ENCODE measurements at regions not wholly inside any gene's neighbourhood (a gene's known extent, or its start where the extent isn't known, plus 50 kb on each side); places are given as distances from the start of the nearest gene placed in this dataset.

DNA sequence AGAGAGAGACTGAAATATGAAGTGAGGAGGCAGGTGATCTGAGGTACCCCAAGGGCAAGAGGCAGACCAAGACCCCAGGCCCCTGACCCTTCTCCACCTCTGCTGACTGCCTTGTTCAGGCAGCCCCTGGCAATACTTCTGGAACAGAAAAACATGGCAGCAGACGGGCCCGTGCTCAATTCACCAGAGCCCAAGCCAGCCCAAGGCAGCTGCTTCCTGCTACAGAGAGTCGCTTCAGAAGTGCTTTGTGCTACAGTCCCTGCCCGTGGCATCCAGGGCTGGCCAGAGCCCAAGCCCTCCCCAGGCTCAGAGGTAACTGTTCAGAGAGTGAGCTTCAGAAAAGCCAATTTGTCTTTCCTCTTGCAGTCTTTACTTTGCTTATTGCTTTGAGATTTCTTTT lies 151.4 kb upstream of the FSTL4 start:
- DNase-seq (ENCODE audit: low read depth) = no peak

DNA sequence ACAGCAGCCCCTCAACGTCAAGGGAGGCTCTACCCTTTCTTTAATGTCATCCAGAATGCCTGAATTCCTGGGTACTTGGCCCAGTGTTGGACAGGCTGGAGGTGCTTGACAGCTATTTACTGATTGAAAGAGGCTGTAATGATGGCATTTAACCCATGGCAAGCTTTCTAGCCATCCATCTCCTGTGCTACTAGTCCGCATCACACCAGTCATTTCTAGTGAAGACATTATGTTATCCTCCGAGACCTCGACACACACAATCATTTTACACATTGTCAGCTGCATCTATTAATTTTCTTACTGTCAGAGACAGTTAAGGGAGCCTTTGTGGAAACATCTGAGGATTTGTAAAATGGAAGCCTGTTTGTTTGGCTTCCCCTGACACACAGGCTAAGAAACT lies 149.3 kb upstream of the FSTL4 start:
- DNase-seq (ENCODE audit: low read depth) = no peak

DNA sequence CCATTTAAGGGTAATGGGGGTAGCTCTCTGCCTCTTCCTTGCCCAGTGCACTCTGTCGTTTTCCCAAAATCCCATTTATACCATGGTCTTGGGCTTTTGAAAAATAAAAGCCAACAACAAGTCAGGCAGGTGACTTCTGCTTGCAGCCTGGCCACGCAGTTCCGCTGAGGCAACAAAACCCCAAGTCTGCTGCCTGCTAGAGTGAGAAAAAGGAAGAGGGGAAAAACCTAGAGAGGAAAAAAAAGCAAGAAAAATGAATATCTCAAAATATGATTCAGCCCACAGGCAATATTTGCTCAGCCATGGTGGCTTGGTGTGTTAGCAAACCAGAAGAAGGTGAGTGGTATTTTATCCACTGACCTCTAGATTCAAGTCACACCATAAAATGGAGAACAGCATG lies 148.2 kb upstream of the FSTL4 start:
- no peak for DNase-seq (ENCODE audit: low read depth)

DNA sequence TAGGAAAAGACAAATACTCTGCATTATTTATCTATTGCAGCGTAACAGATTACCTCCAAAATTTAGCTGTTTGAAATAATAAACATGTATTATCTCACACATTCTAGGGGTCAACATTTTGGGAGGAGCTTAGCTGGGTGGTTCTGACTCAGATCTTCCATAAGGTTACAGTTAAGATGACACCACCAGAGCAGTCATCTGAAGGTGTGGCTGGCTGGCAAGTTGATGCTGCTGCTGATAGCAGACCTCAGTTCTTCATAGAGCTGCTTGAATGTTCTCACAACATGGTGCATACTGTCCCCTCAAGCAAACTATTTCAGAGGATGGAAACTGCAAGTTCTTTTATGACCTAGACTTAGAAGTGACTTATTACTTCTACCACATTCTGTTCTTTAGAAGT lies 146.3 kb upstream of the FSTL4 start:
- no peak for DNase-seq (ENCODE audit: low read depth)

DNA sequence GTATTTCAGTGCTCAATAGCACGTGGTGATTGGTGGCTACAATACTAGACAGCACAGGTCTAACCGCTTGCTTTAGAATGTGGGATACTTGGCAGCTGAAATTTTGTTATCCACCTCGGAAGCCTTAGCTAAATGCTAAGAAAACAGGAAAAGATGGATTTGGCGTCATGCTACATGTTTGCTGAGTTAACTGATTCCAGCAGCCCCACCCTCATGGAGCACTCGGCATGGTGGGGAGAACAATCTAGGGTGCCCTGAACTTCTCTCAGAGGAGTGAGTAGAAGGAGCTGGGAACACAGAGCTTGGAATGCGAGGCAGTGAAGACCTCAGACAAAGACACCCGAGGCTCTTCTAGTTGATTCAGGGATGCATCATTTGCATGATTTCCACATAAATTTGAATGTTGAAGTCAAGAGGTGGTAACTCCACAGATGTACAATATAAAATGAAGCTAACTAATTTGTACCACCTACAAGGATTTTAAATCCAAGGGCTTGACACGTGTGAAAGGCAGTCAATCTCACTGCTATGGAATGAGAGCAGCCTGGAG lies 145.1 kb upstream of the FSTL4 start:
- DNase-seq (ENCODE audit: low read depth) = no peak

DNA sequence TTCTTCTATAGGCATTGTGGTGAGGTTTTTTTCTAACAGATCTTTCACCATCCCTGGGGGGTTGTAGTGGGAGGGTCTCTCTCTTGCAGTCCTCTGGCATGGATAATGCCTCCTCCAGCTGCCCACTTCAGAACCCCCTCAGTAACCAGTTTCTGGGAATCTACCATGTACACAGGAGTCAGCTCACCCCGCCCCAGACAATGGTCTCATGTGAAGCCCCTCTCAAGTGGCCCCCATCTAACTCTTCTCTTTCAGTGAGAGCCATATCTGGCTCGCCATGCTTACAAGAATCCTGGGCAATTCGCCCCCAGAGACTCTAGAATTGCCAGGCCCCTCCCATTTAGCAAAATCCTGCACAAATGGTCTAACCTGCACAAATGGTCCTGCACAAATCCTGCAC lies 144.4 kb upstream of the FSTL4 start:
- DNase-seq (ENCODE audit: low read depth) = no peak

DNA sequence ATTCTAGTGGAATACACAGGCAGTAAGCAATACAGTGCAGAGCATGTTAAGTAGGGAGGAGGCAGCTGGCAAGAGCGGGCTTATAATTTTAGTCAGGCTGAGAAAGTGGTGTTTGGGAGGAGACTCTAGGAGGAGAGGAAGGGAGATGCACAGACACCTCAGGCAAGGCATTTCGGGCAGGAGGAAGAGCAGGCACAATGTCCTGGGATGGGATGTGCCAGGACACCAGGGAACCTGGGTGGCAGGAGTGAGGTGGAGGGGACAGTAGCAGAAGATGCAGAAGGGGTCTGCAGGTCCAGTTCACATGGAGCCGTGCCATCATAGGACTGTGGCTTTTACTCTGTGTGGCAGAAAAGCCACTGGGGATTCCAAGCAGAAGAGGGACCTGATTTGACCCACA lies 143.7 kb upstream of the FSTL4 start:
- no peak for DNase-seq (ENCODE audit: low read depth)

DNA sequence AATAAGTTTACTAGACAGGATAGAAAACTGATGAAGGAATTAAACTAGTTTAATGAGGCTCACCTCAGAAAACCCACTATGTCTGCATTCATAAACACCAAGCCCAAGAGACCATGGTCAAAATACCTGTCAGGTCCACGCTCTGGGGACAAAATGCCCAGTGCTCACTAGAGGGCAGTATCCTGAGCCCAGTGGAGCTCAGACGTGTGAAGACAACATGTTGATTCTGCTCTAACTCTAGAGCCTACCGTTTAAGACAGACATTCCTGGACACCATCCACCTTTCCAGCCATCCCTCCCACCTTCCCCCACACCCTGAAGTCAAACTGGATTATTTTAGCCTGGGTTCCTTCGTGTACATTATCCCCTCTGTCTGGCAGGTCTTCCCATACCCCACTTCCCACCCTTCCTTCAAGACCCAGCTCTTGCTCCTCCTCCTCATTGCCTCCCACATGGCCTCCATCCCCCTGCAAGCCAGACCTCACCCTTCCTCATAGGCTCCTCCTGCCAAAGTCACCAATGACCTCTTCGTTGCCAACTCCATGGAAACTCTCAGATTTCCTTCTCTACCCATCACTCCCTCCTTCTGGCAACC lies 142.3 kb upstream of the FSTL4 start:
- DNase-seq (ENCODE audit: low read depth) = no peak

DNA sequence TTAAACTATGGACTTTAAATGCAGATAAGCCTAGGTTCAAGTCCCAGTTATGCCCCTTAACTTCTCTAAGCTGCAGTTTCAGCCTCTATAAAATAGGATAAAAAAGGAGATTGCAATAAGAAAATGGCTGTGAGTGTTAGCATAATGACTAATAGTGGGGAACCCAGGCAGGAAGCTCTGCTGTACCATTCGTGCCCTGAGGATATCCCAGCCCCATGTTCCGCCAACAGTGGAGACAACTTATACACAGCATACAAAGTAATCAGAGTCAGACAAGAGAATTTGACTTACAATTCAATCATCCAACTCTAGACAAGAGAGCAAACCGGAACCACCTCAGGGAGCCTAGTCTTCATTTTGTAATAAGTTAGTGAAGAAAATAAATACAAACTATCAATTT lies 141.5 kb upstream of the FSTL4 start:
- no peak for DNase-seq (ENCODE audit: low read depth)

DNA sequence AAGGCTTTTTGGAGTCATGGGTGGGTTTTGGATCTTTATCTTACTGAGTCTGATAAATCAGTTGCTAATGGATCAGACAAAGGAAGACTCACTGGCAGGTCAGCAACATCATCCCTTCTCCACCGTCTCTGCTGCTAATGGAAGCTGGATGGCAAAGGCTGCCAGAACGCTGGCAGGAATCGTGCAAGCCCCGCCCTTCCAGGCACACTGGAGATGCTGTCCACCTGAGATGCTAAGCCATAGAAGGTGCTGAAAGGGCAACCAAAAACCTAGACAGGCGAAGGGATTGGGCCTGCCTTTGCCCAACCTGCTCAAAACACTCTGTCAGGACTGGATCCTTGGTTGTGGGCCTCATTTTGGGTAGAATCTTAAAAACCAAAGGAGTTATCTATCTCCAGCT lies 139.5 kb upstream of the FSTL4 start:
- DNase-seq (ENCODE audit: low read depth) = no peak

DNA sequence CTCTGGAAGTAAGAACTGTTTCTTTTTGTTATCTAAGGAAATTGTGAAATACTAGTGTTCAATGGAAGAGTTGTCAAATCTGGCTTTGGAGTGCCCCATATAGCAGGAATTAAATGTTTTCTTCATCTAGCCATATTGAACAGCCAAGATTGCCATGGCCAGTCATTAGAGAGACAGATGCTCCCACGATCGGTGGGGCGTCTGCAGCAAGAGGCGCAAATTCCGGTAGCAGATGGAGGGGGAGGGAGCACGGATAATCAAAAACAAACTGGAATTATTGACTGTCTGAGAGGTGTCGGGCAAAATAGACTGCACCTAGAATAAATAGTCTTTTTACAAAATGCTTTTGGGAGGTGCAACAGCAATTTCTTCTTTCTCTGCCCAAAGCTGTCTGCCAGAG lies 139.1 kb upstream of the FSTL4 start:
- no peak for DNase-seq (ENCODE audit: low read depth)

DNA sequence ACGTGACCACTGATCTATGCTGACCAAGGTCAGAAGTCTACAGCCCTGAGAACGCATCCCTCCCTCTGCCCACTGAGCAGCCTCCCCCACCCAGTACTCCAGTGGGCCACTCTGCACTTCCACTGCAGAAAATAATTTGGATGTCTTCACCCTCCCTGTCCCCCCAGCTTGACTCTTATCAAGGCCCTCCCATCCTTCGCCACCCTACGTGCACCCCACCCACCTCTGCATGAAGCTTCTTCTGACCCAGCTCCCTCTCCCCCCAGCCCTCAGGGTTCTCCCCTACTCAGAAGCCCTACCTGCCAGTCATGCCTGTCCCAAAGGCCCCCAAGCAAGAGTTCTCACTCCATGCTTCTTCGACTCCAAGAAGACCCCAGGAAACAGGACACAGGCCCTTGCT lies 138.5 kb upstream of the FSTL4 start:
- DNase-seq (ENCODE audit: low read depth) = no peak

DNA sequence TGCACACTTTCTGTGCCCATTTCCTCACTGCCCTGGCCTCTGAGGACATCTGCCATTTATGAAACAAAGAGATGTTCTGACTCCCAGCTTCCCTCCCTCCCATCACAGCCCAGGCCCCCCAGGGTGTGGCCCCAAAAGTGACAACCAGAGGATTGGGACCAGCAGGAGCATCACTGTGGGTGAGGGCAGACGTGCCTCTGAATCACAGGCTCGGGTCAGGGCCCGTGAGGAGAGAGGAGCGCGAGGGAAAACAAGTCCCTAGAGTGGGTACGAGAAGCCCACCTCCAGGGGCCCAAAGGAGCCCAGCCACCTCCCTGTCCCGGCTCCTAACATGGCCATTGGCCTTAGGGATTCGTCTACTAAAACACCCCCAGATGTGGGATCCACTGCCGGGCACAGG lies 138.0 kb upstream of the FSTL4 start:
- no peak for DNase-seq (ENCODE audit: low read depth)

DNA sequence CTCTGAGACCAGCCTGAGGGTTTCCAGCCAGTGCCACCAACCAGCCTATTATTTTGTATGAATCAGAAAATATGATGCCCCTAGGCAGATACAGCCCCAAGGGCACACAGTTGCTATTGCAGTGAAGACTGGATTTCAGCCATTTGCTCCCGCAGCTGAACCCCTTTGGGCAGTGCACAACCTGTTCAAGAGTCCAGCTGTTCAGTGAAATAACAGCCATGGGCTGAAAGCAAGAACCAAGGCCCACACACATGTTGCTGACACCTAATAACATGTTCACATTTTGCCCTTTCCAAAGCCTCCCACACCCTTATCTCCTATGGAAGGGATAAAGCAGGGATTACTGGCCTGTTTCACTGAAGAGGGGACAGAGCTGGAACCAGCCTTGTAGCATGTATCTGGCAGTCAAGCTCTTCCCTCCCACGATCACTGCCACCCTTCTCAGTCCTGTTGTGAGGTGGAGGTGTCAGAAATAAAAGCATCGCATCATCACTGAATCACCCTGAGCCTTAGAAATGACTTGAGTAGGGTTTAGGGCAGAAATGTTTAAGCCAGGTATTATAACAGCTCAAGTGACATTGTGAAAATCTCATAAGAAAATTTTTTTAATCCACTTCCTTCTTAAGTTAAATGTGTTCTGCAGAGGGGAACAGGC lies 137.1 kb upstream of the FSTL4 start:
- DNase-seq (ENCODE audit: low read depth) = no peak

DNA sequence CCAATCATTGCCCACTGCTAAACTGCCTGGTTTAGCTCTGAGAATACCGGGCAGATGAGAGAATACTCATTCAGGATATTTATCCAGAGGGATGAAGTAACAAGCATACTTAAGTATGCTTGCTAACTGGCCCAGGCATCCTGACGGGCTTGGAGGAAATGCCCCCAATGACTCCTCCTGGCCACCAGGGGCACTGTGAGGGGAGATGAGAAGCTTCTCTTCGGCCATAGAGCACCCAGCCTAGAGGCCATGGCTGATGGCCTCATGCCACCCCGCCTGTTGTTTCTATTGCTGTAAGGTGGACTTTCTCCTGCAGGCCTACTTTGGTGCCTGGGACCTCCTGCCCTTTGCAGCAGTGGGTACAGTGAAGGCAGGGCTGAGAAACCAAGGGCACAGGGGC lies 134.5 kb upstream of the FSTL4 start:
- DNase-seq (ENCODE audit: low read depth) = no peak

DNA sequence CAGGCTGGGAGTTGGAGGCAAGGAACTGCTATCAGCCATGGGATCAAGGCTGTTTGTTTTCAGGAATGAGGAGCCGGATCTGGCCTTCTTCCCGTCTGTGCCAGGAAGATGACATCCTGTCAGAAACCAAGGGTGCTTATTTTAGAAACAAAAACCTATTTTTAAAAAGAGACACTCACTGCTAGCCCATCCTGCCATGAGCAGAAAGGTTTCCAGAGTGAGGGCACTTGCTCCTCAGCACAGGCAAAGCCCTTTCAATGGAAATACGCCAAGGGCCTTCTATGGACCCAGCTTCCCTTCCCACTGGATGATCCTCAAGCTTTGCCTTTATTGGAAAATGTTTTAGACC lies 132.6 kb upstream of the FSTL4 start:
- no peak for DNase-seq (ENCODE audit: low read depth)

DNA sequence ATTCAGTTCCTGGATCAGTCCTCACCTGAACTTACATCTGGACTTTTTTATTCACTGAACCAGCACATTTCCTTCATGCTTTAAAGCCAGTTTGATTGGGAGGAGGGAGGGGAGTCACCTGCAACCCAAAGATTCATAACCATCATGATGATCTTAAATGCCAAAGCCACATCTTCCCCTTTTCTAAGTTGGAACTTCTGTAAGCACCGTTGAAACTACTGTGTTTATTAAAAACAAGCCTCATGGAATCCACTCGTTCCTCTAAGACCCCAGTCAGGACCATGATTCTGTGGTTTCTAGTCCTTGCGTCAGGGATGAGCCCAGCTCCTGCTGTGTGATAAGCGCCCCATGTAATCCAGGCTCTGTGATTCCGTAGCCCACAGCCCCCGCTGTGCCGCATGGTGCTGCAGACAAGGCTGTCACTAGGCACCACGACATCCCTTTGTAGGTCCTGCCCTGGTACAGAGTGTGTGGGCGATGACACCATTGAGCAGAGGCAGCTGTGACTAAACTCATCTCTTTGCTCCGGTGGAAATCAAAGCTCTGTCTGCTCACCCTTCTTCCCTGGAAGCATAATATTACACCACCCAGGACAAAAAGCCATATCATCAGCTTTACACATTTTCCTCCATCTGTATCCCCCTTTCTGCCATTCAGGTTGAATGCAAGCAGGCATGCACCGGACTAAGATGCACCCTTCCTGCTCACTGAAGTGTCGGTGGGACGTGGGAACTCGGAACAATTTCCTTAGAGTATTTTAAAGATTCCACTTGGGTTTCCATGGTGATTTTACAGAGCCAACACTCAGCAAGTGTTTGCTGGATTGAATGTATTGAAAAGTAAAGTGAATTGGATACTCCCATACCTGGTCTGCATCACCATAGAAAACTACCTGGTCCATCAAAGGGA lies 132.0 kb upstream of the FSTL4 start:
- no peak for DNase-seq (ENCODE audit: low read depth)

DNA sequence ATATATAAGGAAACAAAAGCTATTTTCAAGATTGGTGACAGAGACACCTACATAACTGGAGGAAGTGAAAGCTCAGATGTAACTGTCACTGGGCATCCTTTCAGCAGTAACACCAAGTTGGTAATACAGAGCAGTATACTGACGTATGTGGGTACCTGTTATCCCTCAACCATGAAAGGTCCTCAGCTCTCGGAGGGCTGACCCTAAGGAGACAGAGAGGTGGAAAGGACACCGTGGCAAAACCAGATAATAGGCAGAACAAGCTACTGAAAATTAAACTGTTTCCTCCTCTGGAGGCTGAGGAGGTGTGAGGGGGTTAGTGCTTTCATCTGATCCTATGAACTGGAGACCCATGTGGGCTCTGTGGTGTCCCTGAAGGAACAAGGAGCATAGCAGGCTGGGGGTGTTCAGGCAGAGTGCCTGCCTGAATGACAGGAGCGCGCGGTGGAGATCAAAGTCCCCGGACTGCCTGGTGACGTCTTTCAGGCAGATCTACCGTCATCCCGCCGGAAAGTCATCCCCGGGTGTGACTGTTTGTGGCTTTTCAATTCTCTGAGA lies 130.2 kb upstream of the FSTL4 start:
- DNase-seq (ENCODE audit: low read depth) = no peak

DNA sequence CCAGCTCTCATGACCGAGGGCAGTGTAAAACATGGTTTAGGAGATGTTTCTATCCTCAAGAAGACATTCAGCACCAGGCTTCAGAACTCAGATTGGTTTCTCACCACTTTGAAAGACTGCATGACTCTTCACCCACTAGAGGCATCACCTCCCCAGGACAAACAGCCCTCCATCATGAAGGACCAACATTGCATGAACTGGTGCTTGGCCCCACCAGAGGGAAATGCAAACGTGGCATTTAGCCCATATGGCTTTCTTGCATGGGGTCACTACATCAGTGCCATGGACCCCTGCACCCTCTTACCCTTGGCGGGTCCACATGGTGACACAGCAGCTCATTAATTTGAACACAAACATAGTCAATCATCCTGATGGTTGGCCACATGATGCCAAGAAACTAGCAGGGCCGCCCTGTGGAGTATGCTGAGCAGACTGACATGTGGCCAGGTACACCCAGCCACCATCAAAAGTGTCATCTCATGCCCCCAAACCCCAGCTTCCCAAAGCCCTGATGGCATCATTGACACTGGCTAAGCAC lies 129.5 kb upstream of the FSTL4 start:
- no peak for DNase-seq (ENCODE audit: low read depth)

DNA sequence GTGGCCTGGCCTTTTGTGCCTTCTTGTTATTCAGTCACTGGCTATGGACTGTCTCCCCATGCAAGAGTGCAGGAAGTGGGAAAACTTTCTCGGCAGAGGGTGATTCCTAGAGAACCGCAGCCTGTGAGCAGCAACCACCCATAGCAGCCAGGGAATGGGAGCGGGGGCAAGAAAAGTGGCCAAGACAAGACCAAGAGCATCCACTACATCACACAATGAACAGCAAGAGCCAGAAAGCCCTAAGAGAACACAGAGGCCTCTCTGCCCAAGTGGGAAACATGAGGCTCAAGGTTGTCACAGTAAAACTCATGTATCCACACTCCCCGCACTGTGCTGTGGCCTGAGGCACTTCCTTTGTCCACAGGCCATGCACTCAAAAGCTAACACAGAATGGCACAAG lies 129.1 kb upstream of the FSTL4 start:
- DNase-seq (ENCODE audit: low read depth) = no peak

DNA sequence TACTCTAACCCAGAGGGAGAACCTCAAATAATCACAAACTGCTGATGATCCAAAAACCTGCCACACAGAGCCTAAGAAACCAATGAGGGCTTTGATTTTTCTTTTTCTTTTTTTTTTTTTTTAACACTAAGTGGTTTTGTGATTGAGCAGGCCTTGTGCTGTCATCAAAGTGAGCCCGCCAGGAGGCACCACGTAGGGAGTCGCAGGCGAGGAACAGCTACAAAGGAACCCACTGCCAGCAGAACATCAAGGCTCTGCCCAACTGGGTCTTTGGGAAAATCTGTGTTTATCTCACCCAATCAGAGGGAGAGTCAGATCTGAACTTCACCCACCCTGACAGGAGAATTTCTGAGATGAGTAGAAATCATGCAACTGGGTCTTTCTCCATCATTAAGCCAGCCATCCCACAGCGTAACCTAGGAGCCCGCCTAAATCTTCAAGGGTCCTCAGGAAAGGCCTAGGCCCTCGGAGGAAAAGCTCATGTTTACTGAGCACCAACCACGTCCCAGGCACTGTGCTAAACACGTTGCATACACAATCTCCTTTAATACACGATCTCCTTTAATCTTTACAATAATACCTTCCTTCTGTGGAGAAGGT lies 126.9 kb upstream of the FSTL4 start:
- DNase-seq (ENCODE audit: low read depth) = no peak

DNA sequence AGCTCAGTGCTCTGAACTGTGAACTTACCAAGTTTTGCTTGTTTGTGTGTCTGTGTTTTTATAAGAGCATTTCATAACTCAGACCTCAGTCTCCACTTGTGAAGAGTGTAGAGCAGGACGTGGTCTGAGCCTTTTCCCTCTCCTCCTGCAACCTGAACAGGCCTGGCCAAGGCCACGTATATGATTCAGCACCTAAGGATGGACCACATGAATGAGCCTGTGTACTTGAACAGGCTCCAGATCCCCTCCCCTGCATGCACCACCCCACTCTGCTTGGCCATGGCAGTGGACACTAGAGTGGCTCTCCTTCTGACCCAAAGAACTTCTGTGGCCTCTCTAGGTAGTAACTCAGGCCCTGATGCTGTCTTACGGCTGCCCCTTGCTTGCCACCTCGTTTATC lies 125.9 kb upstream of the FSTL4 start:
- no peak for DNase-seq (ENCODE audit: low read depth)
